WTC11 (cell line): ENCODE measurements at regions not wholly inside any gene's neighbourhood (a gene's known extent, or its start where the extent isn't known, plus 50 kb on each side); places are given as distances from the start of the nearest gene placed in this dataset.

ENCODE experiments used
- ATAC-seq: fragments of 200-7000 bp; cut with Tn5 transposase; 2 replicates; pipeline ENCODE4 v1.10.0; 2021; ENCODE audit warnings: mild to moderate bottlenecking, moderate library complexity
- CTCF ChIA-PET: fragments of 300-600 bp; sonication (Branson Sonifier 250); formaldehyde crosslinking; loops from one replicate; lab custom pipeline; 2021; ENCODE audit warnings: antibody characterized with exemption; lab: Charles Lee
- POLR2A ChIA-PET: fragments of 350-600 bp; sonication (Branson Sonifier 250); formaldehyde crosslinking; loops from one replicate; lab custom pipeline; 2021; ENCODE audit warnings: antibody characterized with exemption; lab: Charles Lee
- DNase-seq: peaks from one replicate; pipeline ENCODE4 v3.0.0; 2021; ENCODE audit warnings: low spot score
- H3K27ac Mint-ChIP-seq: 2 replicates; pipeline ENCODE4 v1.8.0; 2021; ENCODE audit warnings: mixed read lengths
- H3K27me3 Mint-ChIP-seq: 2 replicates; pipeline ENCODE4 v1.8.0; 2021; ENCODE audit warnings: low read depth, mild to moderate bottlenecking, moderate library complexity, mixed read lengths
- H3K36me3 Mint-ChIP-seq: 2 replicates; pipeline ENCODE4 v1.8.0; 2021; ENCODE audit warnings: mixed read lengths
- H3K4me1 Mint-ChIP-seq: 2 replicates; pipeline ENCODE4 v1.8.0; 2022; ENCODE audit warnings: mixed read lengths
- H3K4me3 Mint-ChIP-seq: 2 replicates; pipeline ENCODE4 v1.8.0; 2021; ENCODE audit warnings: mild to moderate bottlenecking, moderate library complexity, mixed read lengths
- H3K9me3 Mint-ChIP-seq: 2 replicates; pipeline ENCODE4 v1.8.0; 2021; ENCODE audit warnings: mixed read lengths
- ATF1 ChIP-seq: sonication (generic); formaldehyde crosslinking; IDR thresholded peaks from 2 replicates; pipeline ENCODE4 v1.8.1; 2023; ENCODE audit warnings: mild to moderate bottlenecking, moderate library complexity, missing genetic modification reagents
- CBFB ChIP-seq: sonication (generic); formaldehyde crosslinking; IDR thresholded peaks from 2 replicates; pipeline ENCODE4 v1.8.1; 2022; ENCODE audit warnings: mild to moderate bottlenecking, low read depth, missing genetic modification reagents
- ETV6 ChIP-seq: sonication (generic); formaldehyde crosslinking; IDR thresholded peaks from 2 replicates; pipeline ENCODE4 v1.8.1; 2022; ENCODE audit warnings: mild to moderate bottlenecking, missing genetic modification reagents
- FOXP1 ChIP-seq: sonication (generic); formaldehyde crosslinking; IDR thresholded peaks from 2 replicates; pipeline ENCODE4 v1.8.0; 2022; ENCODE audit warnings: missing genetic modification reagents, mild to moderate bottlenecking, moderate library complexity, borderline replicate concordance
- IRF2 ChIP-seq: sonication (generic); formaldehyde crosslinking; IDR thresholded peaks from 2 replicates; pipeline ENCODE4 v1.8.0; 2022; ENCODE audit warnings: low read depth, missing genetic modification reagents, borderline replicate concordance
- MAX ChIP-seq: sonication (generic); formaldehyde crosslinking; IDR thresholded peaks from 2 replicates; pipeline ENCODE4 v1.8.0; 2022; ENCODE audit warnings: mild to moderate bottlenecking, missing genetic modification reagents
- MYBL2 ChIP-seq: sonication (generic); formaldehyde crosslinking; IDR thresholded peaks from 2 replicates; pipeline ENCODE4 v1.8.1; 2023; ENCODE audit warnings: mild to moderate bottlenecking, moderate library complexity, missing genetic modification reagents
- NR2C2 ChIP-seq: sonication (generic); formaldehyde crosslinking; IDR thresholded peaks from 2 replicates; pipeline ENCODE4 v1.8.0; 2022; ENCODE audit warnings: mild to moderate bottlenecking, missing genetic modification reagents
- NR3C1 ChIP-seq: sonication (generic); formaldehyde crosslinking; conservative IDR thresholded peaks from 2 replicates; pipeline ENCODE4 v1.8.1; 2023; ENCODE audit warnings: low read depth, mild to moderate bottlenecking, missing genetic modification reagents
- OVOL2 ChIP-seq: fragments of 250-450 bp; sonication (Bioruptor Pico); IDR thresholded peaks from 2 replicates; pipeline ENCODE4 v1.9.0; 2021; ENCODE audit warnings: mild to moderate bottlenecking, borderline replicate concordance
- SMAD3 ChIP-seq: sonication (generic); formaldehyde crosslinking; IDR thresholded peaks from 2 replicates; pipeline ENCODE4 v1.8.0; 2022; ENCODE audit warnings: missing genetic modification reagents, mild to moderate bottlenecking, borderline replicate concordance
- USF1 ChIP-seq: sonication (generic); formaldehyde crosslinking; IDR thresholded peaks from 2 replicates; pipeline ENCODE4 v1.8.0; 2022; ENCODE audit warnings: mild to moderate bottlenecking, missing genetic modification reagents
- ZNF317 ChIP-seq: sonication (generic); formaldehyde crosslinking; IDR thresholded peaks from 2 replicates; pipeline ENCODE4 v1.8.1; 2023; ENCODE audit warnings: low read depth, mild to moderate bottlenecking, moderate library complexity, missing genetic modification reagents, borderline replicate concordance
- TF ChIP-seq, protein P1 (sequence below): fragments of 250-450 bp; sonication (Bioruptor Pico); IDR thresholded peaks from 2 replicates; pipeline ENCODE4 v1.9.0; 2021; ENCODE audit warnings: mild to moderate bottlenecking, borderline replicate concordance
- TF ChIP-seq, protein P2 (sequence below): sonication (generic); formaldehyde crosslinking; IDR thresholded peaks from 2 replicates; pipeline ENCODE4 v1.8.0; 2022; ENCODE audit warnings: mild to moderate bottlenecking, missing genetic modification reagents
- TF ChIP-seq, protein P3 (sequence below): sonication (generic); formaldehyde crosslinking; IDR thresholded peaks from 2 replicates; pipeline ENCODE4 v1.8.1; 2023; ENCODE audit warnings: mild to moderate bottlenecking, missing genetic modification reagents, moderate library complexity

DNA sequence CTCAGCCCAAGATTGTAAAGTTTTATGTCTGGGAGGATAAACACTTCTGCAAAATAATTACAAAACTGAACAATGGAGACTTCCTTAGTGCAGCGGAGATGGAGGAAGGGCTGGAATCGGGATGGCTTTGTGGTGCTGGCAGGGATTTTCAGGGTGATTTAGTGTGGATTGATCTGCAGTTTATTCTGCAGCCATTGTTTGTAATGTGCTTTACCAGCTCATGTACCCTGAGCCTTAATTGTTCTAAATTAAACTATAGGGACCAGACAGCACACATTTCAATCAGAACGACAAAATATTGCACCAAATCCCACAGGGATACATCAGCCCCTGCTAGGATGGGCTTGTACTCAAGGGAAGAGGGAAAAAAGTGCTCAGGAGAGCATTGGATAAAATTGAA lies 103.2 kb upstream of the ONECUT1 start (continued):
- TF ChIP-seq FOXP1 (CRISPR knock-in tag) (no peak), ATF1 (CRISPR knock-in tag) (no peak)

DNA sequence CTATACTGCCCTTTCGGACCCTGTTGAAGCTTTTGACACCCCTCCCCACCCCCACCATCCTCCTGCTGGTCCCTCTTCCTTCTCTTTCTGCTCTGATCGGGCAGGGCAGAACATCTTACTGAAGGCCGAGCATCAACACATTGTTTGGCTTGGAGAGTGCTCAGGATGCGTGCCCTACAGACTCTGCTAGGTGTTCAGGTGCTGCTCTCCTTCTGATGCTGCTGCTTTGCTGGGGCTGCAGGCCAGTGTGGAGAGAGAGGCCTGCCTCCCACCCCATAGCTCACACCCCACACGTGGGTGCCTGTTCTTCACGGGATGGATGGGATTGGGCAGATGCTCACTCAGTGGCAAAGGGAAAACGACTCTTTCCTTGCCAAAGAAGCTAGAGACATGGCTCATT lies 89.8 kb upstream of the ONECUT1 start:
- DNase-seq (no peak), ATAC-seq (peak; percentile 66)
- ChIA-PET POLR2A (no interaction called here), CTCF (interaction anchor here (0.6 kb wide), 1 partner anchor 97 kb away, joined by 3 read pairs; no protein-coding TSS in a partner anchor)
- Mint-ChIP-seq H3K4me1 (peaks cover 28% of the 10 kb centered on the region), H3K9me3 (no peaks in the 10 kb centered on the region), H3K4me3 (no peak overlapping the region), H3K27me3 (no peaks in the 10 kb centered on the region; the same call in 1 of the 2 replicates), H3K36me3 (no peaks in the 10 kb centered on the region), H3K27ac (no peak overlapping the region)
- no peak for TF ChIP-seq IRF2
- no peak for TF ChIP-seq CBFB
- TF ChIP-seq, protein P1, sequence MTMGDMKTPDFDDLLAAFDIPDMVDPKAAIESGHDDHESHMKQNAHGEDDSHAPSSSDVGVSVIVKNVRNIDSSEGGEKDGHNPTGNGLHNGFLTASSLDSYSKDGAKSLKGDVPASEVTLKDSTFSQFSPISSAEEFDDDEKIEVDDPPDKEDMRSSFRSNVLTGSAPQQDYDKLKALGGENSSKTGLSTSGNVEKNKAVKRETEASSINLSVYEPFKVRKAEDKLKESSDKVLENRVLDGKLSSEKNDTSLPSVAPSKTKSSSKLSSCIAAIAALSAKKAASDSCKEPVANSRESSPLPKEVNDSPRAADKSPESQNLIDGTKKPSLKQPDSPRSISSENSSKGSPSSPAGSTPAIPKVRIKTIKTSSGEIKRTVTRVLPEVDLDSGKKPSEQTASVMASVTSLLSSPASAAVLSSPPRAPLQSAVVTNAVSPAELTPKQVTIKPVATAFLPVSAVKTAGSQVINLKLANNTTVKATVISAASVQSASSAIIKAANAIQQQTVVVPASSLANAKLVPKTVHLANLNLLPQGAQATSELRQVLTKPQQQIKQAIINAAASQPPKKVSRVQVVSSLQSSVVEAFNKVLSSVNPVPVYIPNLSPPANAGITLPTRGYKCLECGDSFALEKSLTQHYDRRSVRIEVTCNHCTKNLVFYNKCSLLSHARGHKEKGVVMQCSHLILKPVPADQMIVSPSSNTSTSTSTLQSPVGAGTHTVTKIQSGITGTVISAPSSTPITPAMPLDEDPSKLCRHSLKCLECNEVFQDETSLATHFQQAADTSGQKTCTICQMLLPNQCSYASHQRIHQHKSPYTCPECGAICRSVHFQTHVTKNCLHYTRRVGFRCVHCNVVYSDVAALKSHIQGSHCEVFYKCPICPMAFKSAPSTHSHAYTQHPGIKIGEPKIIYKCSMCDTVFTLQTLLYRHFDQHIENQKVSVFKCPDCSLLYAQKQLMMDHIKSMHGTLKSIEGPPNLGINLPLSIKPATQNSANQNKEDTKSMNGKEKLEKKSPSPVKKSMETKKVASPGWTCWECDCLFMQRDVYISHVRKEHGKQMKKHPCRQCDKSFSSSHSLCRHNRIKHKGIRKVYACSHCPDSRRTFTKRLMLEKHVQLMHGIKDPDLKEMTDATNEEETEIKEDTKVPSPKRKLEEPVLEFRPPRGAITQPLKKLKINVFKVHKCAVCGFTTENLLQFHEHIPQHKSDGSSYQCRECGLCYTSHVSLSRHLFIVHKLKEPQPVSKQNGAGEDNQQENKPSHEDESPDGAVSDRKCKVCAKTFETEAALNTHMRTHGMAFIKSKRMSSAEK (CRISPR knock-in tag): no peak

DNA sequence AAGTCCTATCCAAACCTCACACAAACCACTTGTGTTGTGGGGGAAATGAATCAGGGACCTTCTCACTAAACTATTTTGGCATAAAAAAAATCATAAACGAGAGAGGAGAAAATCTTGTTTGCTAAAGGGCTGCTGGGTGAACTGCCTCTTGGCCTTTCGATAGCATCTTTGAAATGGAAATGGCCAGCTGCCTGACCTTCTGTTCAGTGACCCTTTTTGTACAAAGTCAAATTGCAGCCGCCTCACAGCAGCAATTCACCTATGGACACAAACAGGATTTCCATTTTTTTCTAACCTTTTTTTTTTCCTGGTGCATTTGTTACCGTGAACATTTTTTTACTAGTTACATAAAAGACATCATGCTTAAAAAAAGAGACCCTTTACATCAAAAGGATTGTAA lies 89.0 kb upstream of the ONECUT1 start:
- H3K9me3 Mint-ChIP-seq: no peaks in the 10 kb centered on the region
- ChIA-PET POLR2A (no interaction called here), CTCF (no interaction called here)
- no peak for ATAC-seq
- H3K36me3 Mint-ChIP-seq: no peaks in the 10 kb centered on the region
- H3K4me3 Mint-ChIP-seq: no peak overlapping the region
- no peak for DNase-seq
- no peaks in the 10 kb centered on the region for H3K27me3 Mint-ChIP-seq
- peaks cover 28% of the 10 kb centered on the region for H3K4me1 Mint-ChIP-seq
- TF ChIP-seq MAX (CRISPR knock-in tag): no peak
- no peak for TF ChIP-seq NR3C1 (CRISPR knock-in tag)
- no peak for TF ChIP-seq ZNF317 (CRISPR knock-in tag)
- no peak for TF ChIP-seq ATF1 (CRISPR knock-in tag)
- TF ChIP-seq, all 79 proteins: peak for 0
- no peak overlapping the region for H3K27ac Mint-ChIP-seq

- POLR2A ChIA-PET: no interaction called here
- Mint-ChIP-seq H3K9me3 (no peaks in the 10 kb centered on the region), H3K4me3 (no peak overlapping the region), H3K36me3 (no peaks in the 10 kb centered on the region), H3K27ac (no peak overlapping the region), H3K27me3 (no peaks in the 10 kb centered on the region; the same call in none of the 2 replicates), H3K4me1 (peaks cover 28% of the 10 kb centered on the region)
- ATAC-seq (no peak), DNase-seq (no peak)
- no peak for TF ChIP-seq MYBL2 (CRISPR knock-in tag)
- no peak for TF ChIP-seq NR2C2
- TF ChIP-seq, protein P2, sequence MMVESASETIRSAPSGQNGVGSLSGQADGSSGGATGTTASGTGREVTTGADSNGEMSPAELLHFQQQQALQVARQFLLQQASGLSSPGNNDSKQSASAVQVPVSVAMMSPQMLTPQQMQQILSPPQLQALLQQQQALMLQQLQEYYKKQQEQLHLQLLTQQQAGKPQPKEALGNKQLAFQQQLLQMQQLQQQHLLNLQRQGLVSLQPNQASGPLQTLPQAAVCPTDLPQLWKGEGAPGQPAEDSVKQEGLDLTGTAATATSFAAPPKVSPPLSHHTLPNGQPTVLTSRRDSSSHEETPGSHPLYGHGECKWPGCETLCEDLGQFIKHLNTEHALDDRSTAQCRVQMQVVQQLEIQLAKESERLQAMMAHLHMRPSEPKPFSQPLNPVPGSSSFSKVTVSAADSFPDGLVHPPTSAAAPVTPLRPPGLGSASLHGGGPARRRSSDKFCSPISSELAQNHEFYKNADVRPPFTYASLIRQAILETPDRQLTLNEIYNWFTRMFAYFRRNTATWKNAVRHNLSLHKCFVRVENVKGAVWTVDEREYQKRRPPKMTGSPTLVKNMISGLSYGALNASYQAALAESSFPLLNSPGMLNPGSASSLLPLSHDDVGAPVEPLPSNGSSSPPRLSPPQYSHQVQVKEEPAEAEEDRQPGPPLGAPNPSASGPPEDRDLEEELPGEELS (CRISPR knock-in tag): no peak
- TF ChIP-seq USF1 (CRISPR knock-in tag): no peak
- no peak for TF ChIP-seq ETV6
- TF ChIP-seq, protein P3, sequence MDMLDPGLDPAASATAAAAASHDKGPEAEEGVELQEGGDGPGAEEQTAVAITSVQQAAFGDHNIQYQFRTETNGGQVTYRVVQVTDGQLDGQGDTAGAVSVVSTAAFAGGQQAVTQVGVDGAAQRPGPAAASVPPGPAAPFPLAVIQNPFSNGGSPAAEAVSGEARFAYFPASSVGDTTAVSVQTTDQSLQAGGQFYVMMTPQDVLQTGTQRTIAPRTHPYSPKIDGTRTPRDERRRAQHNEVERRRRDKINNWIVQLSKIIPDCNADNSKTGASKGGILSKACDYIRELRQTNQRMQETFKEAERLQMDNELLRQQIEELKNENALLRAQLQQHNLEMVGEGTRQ (CRISPR knock-in tag): no peak
- TF ChIP-seq SMAD3 (CRISPR knock-in tag): no peak
- TF ChIP-seq OVOL2 (CRISPR knock-in tag): no peak
- TF ChIP-seq, all 79 proteins: peak for 0
- CTCF ChIA-PET: no interaction called here
Observed at GRCh38 chr15:52876991-52877663, 87.0 kb upstream of the ONECUT1 start.
